Neural cell (in vitro differentiated cells): ENCODE measurements at regions not wholly inside any gene's neighbourhood (a gene's known extent, or its start where the extent isn't known, plus 50 kb on each side); places are given as distances from the start of the nearest gene placed in this dataset.
"Not testable (repeated sequence)": the region's sequence is repeated elsewhere in the genome, so short reads cannot be mapped to it uniquely, and the experiment has no call there.

Experiments used
- H2AFZ ChIP-seq: fragments of 200-600, 300-800 bp; sonication (generic), shearing (Covaris generic); 2 replicates; pipeline ENCODE4 v1.6.0; 2014; ENCODE audit warnings: low read depth, mild to moderate bottlenecking, antibody characterized with exemption, low read length, moderate library complexity
- H3F3A ChIP-seq: fragments of 200-600 bp; shearing (Covaris generic); 2 replicates; pipeline ENCODE4 v1.6.1; 2016; ENCODE audit warnings: mild to moderate bottlenecking, moderate library complexity, mixed read lengths, antibody characterized with exemption, low read length; ENCODE audit not compliant: insufficient read depth, poor library complexity, severe bottlenecking
- H3K27ac ChIP-seq: fragments of 200-600, 300-800 bp; sonication (generic), shearing (Covaris generic); 2 replicates; pipeline ENCODE4 v1.5.1; 2014; ENCODE audit warnings: mild to moderate bottlenecking, low read length, moderate library complexity
- H3K27me3 ChIP-seq: fragments of 300-800, 200-600 bp; sonication (generic), shearing (Covaris generic); 2 replicates; pipeline ENCODE4 v1.6.0; 2014; ENCODE audit warnings: mild to moderate bottlenecking, low read depth, low read length, moderate library complexity; ENCODE audit not compliant: insufficient read depth
- H3K36me3 ChIP-seq: fragments of 300-800, 200-600 bp; sonication (generic), shearing (Covaris generic); 2 replicates; pipeline ENCODE4 v1.5.1; 2014; ENCODE audit warnings: mild to moderate bottlenecking, antibody characterized with exemption, low read length, moderate library complexity; ENCODE audit not compliant: insufficient read depth
- H3K4me2 ChIP-seq: fragments of 300-800, 200-600 bp; sonication (generic), shearing (Covaris generic); 2 replicates; pipeline ENCODE4 v1.6.0; 2014; ENCODE audit warnings: mild to moderate bottlenecking, low read length
- H3K4me3 ChIP-seq: fragments of 300-800, 200-600 bp; sonication (generic), shearing (Covaris generic); 2 replicates; pipeline ENCODE4 v1.5.1; 2014; ENCODE audit warnings: mild to moderate bottlenecking, low read length, moderate library complexity
- H3K79me2 ChIP-seq: fragments of 200-600 bp; shearing (Covaris generic); replicated peaks from 2 replicates; pipeline ENCODE4 v1.6.0; 2014; ENCODE audit warnings: mild to moderate bottlenecking, low read length, moderate library complexity; ENCODE audit not compliant: insufficient read depth
- H3K9ac ChIP-seq: fragments of 300-800, 200-600 bp; sonication (generic), shearing (Covaris generic); 2 replicates; pipeline ENCODE4 v1.6.1; 2016; ENCODE audit warnings: mild to moderate bottlenecking, low read length, mixed read lengths
- H3K9me2 ChIP-seq: fragments of 200-600 bp; shearing (Covaris generic); 2 replicates; pipeline ENCODE4 v1.6.1; 2016; ENCODE audit warnings: mild to moderate bottlenecking, low read length, mixed read lengths; ENCODE audit not compliant: insufficient read depth
- H3K9me3 ChIP-seq: fragments of 200-600, 300-800 bp; sonication (generic), shearing (Covaris generic); 2 replicates; pipeline ENCODE4 v1.6.1; 2016; ENCODE audit warnings: mild to moderate bottlenecking, mixed run types, low read length, moderate library complexity, mixed read lengths
- H4K20me1 ChIP-seq: fragments of 200-600 bp; shearing (Covaris generic); 2 replicates; pipeline ENCODE4 v1.6.1; 2016; ENCODE audit warnings: mild to moderate bottlenecking, mixed run types; ENCODE audit not compliant: insufficient read depth
- EP300 ChIP-seq: fragments of 450-650 bp; conservative IDR thresholded peaks from 2 replicates; pipeline ENCODE4 v1.6.1; 2014; ENCODE audit warnings: antibody characterized with exemption, mild to moderate bottlenecking, moderate library complexity; ENCODE audit not compliant: poor library complexity, severe bottlenecking
- EZH2 ChIP-seq: fragments of 200-600, 300-800 bp; shearing (Covaris generic), sonication (generic); IDR thresholded peaks from 2 replicates; pipeline ENCODE4 v1.6.1; 2014; ENCODE audit warnings: antibody characterized with exemption, low read length, borderline replicate concordance, mild to moderate bottlenecking; ENCODE audit not compliant: insufficient read depth, poor library complexity, severe bottlenecking
- MXI1 ChIP-seq: fragments of 450-650 bp; conservative IDR thresholded peaks from 2 replicates; pipeline ENCODE4 v1.6.1; 2014; ENCODE audit warnings: antibody characterized with exemption, mild to moderate bottlenecking; ENCODE audit not compliant: poor library complexity, severe bottlenecking
- POLR2AphosphoS5 ChIP-seq: IDR thresholded peaks from 2 replicates; pipeline ENCODE4 v1.6.1; 2012
- RAD21 ChIP-seq: fragments of 450-650 bp; conservative IDR thresholded peaks from 2 replicates; pipeline ENCODE4 v1.6.1; 2014; ENCODE audit warnings: antibody characterized with exemption, mild to moderate bottlenecking, moderate library complexity
- SMC3 ChIP-seq: fragments of 450-650 bp; conservative IDR thresholded peaks from 2 replicates; pipeline ENCODE4 v1.6.1; 2014; ENCODE audit warnings: antibody characterized with exemption, mild to moderate bottlenecking, moderate library complexity; ENCODE audit not compliant: poor library complexity
- TAF1 ChIP-seq: IDR thresholded peaks from 2 replicates; pipeline ENCODE4 v1.6.1; 2012; ENCODE audit warnings: low read depth
- TF ChIP-seq, protein P1 (sequence below): fragments of 450-650 bp; IDR thresholded peaks from 2 replicates; pipeline ENCODE4 v1.5.1; 2014; ENCODE audit warnings: antibody characterized with exemption, mild to moderate bottlenecking, moderate library complexity; ENCODE audit not compliant: poor library complexity, severe bottlenecking
- TF ChIP-seq, protein P2 (sequence below): IDR thresholded peaks from 2 replicates; pipeline ENCODE4 v1.6.1; 2012; ENCODE audit warnings: borderline replicate concordance

DNA sequence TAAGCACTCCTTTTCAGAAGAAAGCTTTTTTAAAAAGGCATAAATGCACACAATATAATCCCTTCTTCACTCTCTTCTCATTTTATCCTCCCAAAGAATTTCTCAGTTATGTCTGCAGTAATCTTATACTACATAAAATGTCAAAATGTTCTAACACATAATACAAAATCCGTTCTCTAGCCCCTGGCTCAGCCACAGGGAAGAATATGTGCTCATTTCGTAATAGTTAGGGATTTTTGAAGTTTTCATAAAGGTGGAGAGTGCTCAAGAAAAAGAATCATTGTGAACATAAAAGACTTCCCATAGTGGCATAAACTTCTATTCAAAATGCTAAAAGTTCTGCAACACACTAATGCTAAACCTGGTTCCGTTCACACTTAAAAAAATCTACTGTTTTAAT is 1410.7 kb upstream of the C9orf72 start:
- H3K9me3 ChIP-seq, result no peaks in the 10 kb centered on the region
- TF ChIP-seq, protein P1, sequence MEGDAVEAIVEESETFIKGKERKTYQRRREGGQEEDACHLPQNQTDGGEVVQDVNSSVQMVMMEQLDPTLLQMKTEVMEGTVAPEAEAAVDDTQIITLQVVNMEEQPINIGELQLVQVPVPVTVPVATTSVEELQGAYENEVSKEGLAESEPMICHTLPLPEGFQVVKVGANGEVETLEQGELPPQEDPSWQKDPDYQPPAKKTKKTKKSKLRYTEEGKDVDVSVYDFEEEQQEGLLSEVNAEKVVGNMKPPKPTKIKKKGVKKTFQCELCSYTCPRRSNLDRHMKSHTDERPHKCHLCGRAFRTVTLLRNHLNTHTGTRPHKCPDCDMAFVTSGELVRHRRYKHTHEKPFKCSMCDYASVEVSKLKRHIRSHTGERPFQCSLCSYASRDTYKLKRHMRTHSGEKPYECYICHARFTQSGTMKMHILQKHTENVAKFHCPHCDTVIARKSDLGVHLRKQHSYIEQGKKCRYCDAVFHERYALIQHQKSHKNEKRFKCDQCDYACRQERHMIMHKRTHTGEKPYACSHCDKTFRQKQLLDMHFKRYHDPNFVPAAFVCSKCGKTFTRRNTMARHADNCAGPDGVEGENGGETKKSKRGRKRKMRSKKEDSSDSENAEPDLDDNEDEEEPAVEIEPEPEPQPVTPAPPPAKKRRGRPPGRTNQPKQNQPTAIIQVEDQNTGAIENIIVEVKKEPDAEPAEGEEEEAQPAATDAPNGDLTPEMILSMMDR, result no peak
- TF ChIP-seq EZH2 (no peak), EP300 (no peak), POLR2AphosphoS5 (no peak), MXI1 (no peak), SMC3 (no peak), RAD21 (no peak), TAF1 (no peak)
- TF ChIP-seq, protein P2, sequence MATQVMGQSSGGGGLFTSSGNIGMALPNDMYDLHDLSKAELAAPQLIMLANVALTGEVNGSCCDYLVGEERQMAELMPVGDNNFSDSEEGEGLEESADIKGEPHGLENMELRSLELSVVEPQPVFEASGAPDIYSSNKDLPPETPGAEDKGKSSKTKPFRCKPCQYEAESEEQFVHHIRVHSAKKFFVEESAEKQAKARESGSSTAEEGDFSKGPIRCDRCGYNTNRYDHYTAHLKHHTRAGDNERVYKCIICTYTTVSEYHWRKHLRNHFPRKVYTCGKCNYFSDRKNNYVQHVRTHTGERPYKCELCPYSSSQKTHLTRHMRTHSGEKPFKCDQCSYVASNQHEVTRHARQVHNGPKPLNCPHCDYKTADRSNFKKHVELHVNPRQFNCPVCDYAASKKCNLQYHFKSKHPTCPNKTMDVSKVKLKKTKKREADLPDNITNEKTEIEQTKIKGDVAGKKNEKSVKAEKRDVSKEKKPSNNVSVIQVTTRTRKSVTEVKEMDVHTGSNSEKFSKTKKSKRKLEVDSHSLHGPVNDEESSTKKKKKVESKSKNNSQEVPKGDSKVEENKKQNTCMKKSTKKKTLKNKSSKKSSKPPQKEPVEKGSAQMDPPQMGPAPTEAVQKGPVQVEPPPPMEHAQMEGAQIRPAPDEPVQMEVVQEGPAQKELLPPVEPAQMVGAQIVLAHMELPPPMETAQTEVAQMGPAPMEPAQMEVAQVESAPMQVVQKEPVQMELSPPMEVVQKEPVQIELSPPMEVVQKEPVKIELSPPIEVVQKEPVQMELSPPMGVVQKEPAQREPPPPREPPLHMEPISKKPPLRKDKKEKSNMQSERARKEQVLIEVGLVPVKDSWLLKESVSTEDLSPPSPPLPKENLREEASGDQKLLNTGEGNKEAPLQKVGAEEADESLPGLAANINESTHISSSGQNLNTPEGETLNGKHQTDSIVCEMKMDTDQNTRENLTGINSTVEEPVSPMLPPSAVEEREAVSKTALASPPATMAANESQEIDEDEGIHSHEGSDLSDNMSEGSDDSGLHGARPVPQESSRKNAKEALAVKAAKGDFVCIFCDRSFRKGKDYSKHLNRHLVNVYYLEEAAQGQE, result no peak
- H4K20me1 ChIP-seq, result no peaks in the 10 kb centered on the region
- H3K4me2 ChIP-seq, result no peak overlapping the region
- H3K9ac ChIP-seq, result no peak overlapping the region
- no peaks in the 10 kb centered on the region for H3F3A ChIP-seq
- no peaks in the 10 kb centered on the region for H3K36me3 ChIP-seq
- no peak overlapping the region for H3K27ac ChIP-seq
- H3K9me2 ChIP-seq, result no peaks in the 10 kb centered on the region
- no peak overlapping the region for H3K4me3 ChIP-seq
- H3K79me2 ChIP-seq, result no peaks in the 10 kb centered on the region
- no peak overlapping the region for H2AFZ ChIP-seq
- no peaks in the 10 kb centered on the region for H3K27me3 ChIP-seq

DNA sequence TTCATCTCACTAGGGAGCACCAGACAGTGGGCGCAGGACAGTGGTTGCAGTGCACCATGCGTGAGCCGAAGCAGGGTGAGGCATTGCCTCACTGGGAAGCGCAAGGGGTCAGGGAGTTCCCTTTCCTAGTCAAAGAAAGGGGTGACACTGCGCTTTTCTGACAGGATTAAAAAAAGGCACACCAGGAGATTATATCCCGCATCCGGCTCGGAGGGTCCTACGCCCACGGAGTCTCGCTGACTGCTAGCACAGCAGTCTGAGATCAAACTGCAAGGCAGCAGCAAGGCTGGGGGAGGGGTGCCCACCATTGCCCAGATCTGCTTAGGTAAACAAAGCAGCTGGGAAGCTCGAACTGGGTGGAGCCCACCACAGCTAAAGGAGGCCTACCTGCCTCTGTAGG is 1416.7 kb upstream of the C9orf72 start:
- not testable (repeated sequence) for H3K27me3 ChIP-seq, H3K9me3 ChIP-seq, H3K9ac ChIP-seq, H3K9me2 ChIP-seq, H2AFZ ChIP-seq, H3K4me3 ChIP-seq, H3F3A ChIP-seq, H3K27ac ChIP-seq, H4K20me1 ChIP-seq, H3K36me3 ChIP-seq, H3K4me2 ChIP-seq, H3K79me2 ChIP-seq

DNA sequence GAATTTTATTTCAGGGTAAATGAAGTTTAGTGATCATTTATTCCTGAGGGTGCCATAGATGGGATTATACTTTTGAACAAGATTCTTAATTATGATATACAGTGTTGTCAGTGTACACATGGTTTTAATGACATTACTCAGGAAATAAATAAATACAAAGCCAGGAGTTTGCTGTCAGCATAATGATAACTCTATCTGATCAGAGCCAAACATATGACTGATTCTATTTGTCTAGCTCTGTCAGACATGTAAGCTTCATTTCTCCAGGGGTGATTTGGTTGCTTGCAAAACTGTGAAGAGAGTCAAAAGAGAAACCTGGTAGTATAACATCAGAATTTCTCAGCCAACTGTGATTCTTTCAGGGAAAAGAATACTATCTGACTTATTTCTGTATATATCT is 1425.8 kb upstream of the C9orf72 start:
- Histone ChIP-seq H3K27me3 (no peaks in the 10 kb centered on the region), H3K4me3 (no peak overlapping the region), H3K9me2 (no peaks in the 10 kb centered on the region), H3K27ac (no peak overlapping the region), H3F3A (no peaks in the 10 kb centered on the region), H3K79me2 (no peaks in the 10 kb centered on the region), H3K9me3 (no peaks in the 10 kb centered on the region), H3K4me2 (no peak overlapping the region), H3K36me3 (no peaks in the 10 kb centered on the region), H2AFZ (no peak overlapping the region), H4K20me1 (no peaks in the 10 kb centered on the region), H3K9ac (no peak overlapping the region)
- no peak for TF ChIP-seq POLR2AphosphoS5
- no peak for TF ChIP-seq TAF1
- TF ChIP-seq, protein P2, result no peak
- TF ChIP-seq EP300, result no peak
- no peak for TF ChIP-seq SMC3
- TF ChIP-seq, protein P1, result no peak
- no peak for TF ChIP-seq RAD21
- no peak for TF ChIP-seq EZH2
- TF ChIP-seq MXI1, result no peak
